ENCODE measurements at regions not wholly inside any gene's neighbourhood (a gene's known extent, or its start where the extent isn't known, plus 50 kb on each side); places are given as distances from the start of the nearest gene placed in this dataset.

DNA sequence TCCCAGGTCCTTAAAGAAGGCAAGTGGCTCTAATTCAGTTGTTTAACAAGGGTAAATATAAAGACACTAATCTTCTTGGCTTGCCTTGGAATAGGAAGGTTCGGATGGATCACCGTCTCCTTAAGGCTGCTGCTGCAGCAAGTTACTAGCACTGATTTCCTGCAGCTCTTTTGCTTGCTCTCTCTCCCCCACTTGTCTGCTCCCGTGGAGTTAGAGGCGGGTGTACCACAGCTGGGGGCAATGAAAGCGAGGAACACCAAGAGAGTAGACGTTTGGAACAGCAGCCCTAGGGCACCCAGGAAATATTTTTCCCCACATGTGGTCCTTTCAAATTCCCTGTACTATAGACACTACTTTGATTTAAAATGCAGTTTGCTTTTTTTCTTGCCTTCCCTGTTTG, 202.2 kb downstream of the SH2D1A start:
- Histone ChIP-seq H3K27ac (no peak overlapping the region), H3K9me3 (no peaks in the 10 kb centered on the region), H3K27me3 (no peaks in the 10 kb centered on the region), H3K4me1 (no peaks in the 10 kb centered on the region), H3K36me3 (no peaks in the 10 kb centered on the region), H3K4me3 (no peak overlapping the region)
- TF ChIP-seq, protein P1, sequence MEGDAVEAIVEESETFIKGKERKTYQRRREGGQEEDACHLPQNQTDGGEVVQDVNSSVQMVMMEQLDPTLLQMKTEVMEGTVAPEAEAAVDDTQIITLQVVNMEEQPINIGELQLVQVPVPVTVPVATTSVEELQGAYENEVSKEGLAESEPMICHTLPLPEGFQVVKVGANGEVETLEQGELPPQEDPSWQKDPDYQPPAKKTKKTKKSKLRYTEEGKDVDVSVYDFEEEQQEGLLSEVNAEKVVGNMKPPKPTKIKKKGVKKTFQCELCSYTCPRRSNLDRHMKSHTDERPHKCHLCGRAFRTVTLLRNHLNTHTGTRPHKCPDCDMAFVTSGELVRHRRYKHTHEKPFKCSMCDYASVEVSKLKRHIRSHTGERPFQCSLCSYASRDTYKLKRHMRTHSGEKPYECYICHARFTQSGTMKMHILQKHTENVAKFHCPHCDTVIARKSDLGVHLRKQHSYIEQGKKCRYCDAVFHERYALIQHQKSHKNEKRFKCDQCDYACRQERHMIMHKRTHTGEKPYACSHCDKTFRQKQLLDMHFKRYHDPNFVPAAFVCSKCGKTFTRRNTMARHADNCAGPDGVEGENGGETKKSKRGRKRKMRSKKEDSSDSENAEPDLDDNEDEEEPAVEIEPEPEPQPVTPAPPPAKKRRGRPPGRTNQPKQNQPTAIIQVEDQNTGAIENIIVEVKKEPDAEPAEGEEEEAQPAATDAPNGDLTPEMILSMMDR (IDR thresholded peaks at IDR 0.05) = no peak
- TF ChIP-seq POLR2AphosphoS5 (IDR thresholded peaks at IDR 0.05; ENCODE audit: insufficient read depth in 1 of 2, low read depth in 1 of 2) (no peak), POLR2A (IDR thresholded peaks at IDR 0.05) (no peak)
- DNase-seq (ENCODE audit: extremely low spot score in 2 of 2) = no peak
- intact Hi-C loops (cut with DNase I) = no loop called here

- TF ChIP-seq POLR2AphosphoS5 (IDR thresholded peaks at IDR 0.05; ENCODE audit: insufficient read depth in 1 of 2, low read depth in 1 of 2) = no peak
- TF ChIP-seq POLR2A (IDR thresholded peaks at IDR 0.05) = no peak
- Histone ChIP-seq H3K4me1 (no peaks in the 10 kb centered on the region), H3K36me3 (no peaks in the 10 kb centered on the region), H3K9me3 (no peaks in the 10 kb centered on the region), H3K4me3 (no peak overlapping the region), H3K27ac (no peak overlapping the region), H3K27me3 (no peaks in the 10 kb centered on the region)
- intact Hi-C loops (cut with DNase I) = no loop called here
- no peak for DNase-seq (ENCODE audit: extremely low spot score in 2 of 2)
Observed at GRCh38 chrX:124555036-124555595, 208.8 kb downstream of the SH2D1A start.

DNA sequence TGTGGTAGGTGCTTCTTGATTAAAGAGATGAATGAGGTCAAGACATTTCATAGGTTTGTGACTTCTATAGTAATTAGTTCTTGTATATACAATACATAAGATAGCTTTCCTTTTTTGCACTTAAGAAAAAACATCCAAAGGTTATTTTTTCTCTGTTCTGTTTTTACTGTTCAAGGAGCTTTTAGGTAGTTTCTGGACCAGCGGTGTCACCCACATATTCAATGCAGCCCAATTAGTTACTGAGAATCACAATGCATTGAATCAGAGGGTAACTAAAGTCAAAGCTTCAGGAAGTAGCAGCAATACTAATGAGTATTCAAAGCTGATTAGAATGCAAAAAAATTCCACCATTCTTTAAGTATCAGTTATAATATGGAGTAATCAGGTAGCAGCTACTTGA, 211.6 kb downstream of the SH2D1A start:
- Histone ChIP-seq H3K4me1 (no peaks in the 10 kb centered on the region), H3K27ac (no peak overlapping the region), H3K4me3 (no peak overlapping the region), H3K9me3 (no peaks in the 10 kb centered on the region), H3K27me3 (no peaks in the 10 kb centered on the region), H3K36me3 (no peaks in the 10 kb centered on the region)
- DNase-seq (ENCODE audit: extremely low spot score in 2 of 2) = no peak
- intact Hi-C loops (cut with DNase I) = no loop called here
- TF ChIP-seq POLR2AphosphoS5 (IDR thresholded peaks at IDR 0.05; ENCODE audit: insufficient read depth in 1 of 2, low read depth in 1 of 2) (no peak), POLR2A (IDR thresholded peaks at IDR 0.05) (no peak)
- TF ChIP-seq, protein P1 (IDR thresholded peaks at IDR 0.05) = no peak

- TF ChIP-seq, protein P1 (IDR thresholded peaks at IDR 0.05) = no peak
- TF ChIP-seq POLR2AphosphoS5 (IDR thresholded peaks at IDR 0.05; ENCODE audit: insufficient read depth in 1 of 2, low read depth in 1 of 2) = no peak
- no peak for TF ChIP-seq POLR2A (IDR thresholded peaks at IDR 0.05)
- no peak for DNase-seq (ENCODE audit: extremely low spot score in 2 of 2)
- Histone ChIP-seq H3K9me3 (no peaks in the 10 kb centered on the region), H3K27me3 (no peaks in the 10 kb centered on the region), H3K36me3 (no peaks in the 10 kb centered on the region), H3K27ac (no peak overlapping the region), H3K4me3 (no peak overlapping the region), H3K4me1 (no peaks in the 10 kb centered on the region)
- intact Hi-C loops (cut with DNase I) = no loop called here
Observed at GRCh38 chrX:124573468-124573867, 227.1 kb downstream of the SH2D1A start.

GRCh38 chrX:124592744-124593143, 246.4 kb downstream of the SH2D1A start:
- Histone ChIP-seq H3K9me3 (no peaks in the 10 kb centered on the region), H3K27ac (no peak overlapping the region), H3K27me3 (no peaks in the 10 kb centered on the region), H3K4me1 (no peaks in the 10 kb centered on the region), H3K4me3 (no peak overlapping the region), H3K36me3 (no peaks in the 10 kb centered on the region)
- DNase-seq (ENCODE audit: extremely low spot score in 2 of 2) = no peak
- intact Hi-C loops (cut with DNase I) = no loop called here
- TF ChIP-seq POLR2A (IDR thresholded peaks at IDR 0.05) = no peak
- no peak for TF ChIP-seq POLR2AphosphoS5 (IDR thresholded peaks at IDR 0.05; ENCODE audit: insufficient read depth in 1 of 2, low read depth in 1 of 2)
- TF ChIP-seq, protein P1 (IDR thresholded peaks at IDR 0.05) = no peak

All from vagina (tissue), 2 donors.